ENCODE measurements at regions not wholly inside any gene's neighbourhood (a gene's known extent, or its start where the extent isn't known, plus 50 kb on each side); places are given as distances from the start of the nearest gene placed in this dataset.

- H3K27me3 ChIP-seq (ENCODE audit: control insufficient read depth, insufficient read depth, low read length): no peaks in the 10 kb centered on the region
- H3K4me3 ChIP-seq (ENCODE audit: insufficient read depth, low read depth, low read length): no peak overlapping the region
- H3K36me3 ChIP-seq (replicated peaks; ENCODE audit: control insufficient read depth, insufficient read depth, low read length): no peaks in the 10 kb centered on the region
- no peak for DNase-seq
These were observed 63.0 kb upstream of the TRPM1 start for GRCh38 chr15:31164573-31164912.

GRCh38 chr15:31169558-31169957 lies 68.0 kb upstream of the TRPM1 start:
- Histone ChIP-seq H3K36me3 (replicated peaks; ENCODE audit: control insufficient read depth, insufficient read depth, low read length) (no peaks in the 10 kb centered on the region), H3K4me3 (ENCODE audit: insufficient read depth, low read depth, low read length) (no peak overlapping the region), H3K27me3 (ENCODE audit: control insufficient read depth, insufficient read depth, low read length) (no peaks in the 10 kb centered on the region)
- peak; percentile 30 for DNase-seq

- H3K4me3 ChIP-seq (ENCODE audit: insufficient read depth, low read depth, low read length): no peak overlapping the region
- no peaks in the 10 kb centered on the region for H3K27me3 ChIP-seq (ENCODE audit: control insufficient read depth, insufficient read depth, low read length)
- no peak for DNase-seq
- H3K36me3 ChIP-seq (replicated peaks; ENCODE audit: control insufficient read depth, insufficient read depth, low read length): no peaks in the 10 kb centered on the region
These were observed 70.2 kb upstream of the TRPM1 start for GRCh38 chr15:31171731-31172130.

- H3K4me3 ChIP-seq (ENCODE audit: insufficient read depth, low read depth, low read length): no peak overlapping the region
- H3K27me3 ChIP-seq (ENCODE audit: control insufficient read depth, insufficient read depth, low read length): no peaks in the 10 kb centered on the region
- H3K36me3 ChIP-seq (replicated peaks; ENCODE audit: control insufficient read depth, insufficient read depth, low read length): no peaks in the 10 kb centered on the region
- DNase-seq: peak; percentile 24
These were observed 71.1 kb upstream of the TRPM1 start for GRCh38 chr15:31172606-31173005.

- Histone ChIP-seq H3K36me3 (replicated peaks; ENCODE audit: control insufficient read depth, insufficient read depth, low read length) (no peaks in the 10 kb centered on the region), H3K27me3 (ENCODE audit: control insufficient read depth, insufficient read depth, low read length) (no peaks in the 10 kb centered on the region), H3K4me3 (ENCODE audit: insufficient read depth, low read depth, low read length) (no peak overlapping the region)
- no peak for DNase-seq
These were observed 72.4 kb upstream of the TRPM1 start for GRCh38 chr15:31173790-31174450.

GRCh38 chr15:31175484-31175883 lies 74.0 kb upstream of the TRPM1 start:
- no peak overlapping the region for H3K4me3 ChIP-seq (ENCODE audit: insufficient read depth, low read depth, low read length)
- no peak for DNase-seq

GRCh38 chr15:31177951-31178350 lies 76.4 kb upstream of the TRPM1 start:
- no peaks in the 10 kb centered on the region for H3K27me3 ChIP-seq (ENCODE audit: control insufficient read depth, insufficient read depth, low read length)
- H3K4me3 ChIP-seq (ENCODE audit: insufficient read depth, low read depth, low read length): no peak overlapping the region
- no peak for DNase-seq
- H3K36me3 ChIP-seq (replicated peaks; ENCODE audit: control insufficient read depth, insufficient read depth, low read length): no peaks in the 10 kb centered on the region

More at GRCh38 chr15:31175484-31175883, 74.0 kb upstream of the TRPM1 start:
- no peaks in the 10 kb centered on the region for H3K36me3 ChIP-seq (replicated peaks; ENCODE audit: control insufficient read depth, insufficient read depth, low read length)
- no peaks in the 10 kb centered on the region for H3K27me3 ChIP-seq (ENCODE audit: control insufficient read depth, insufficient read depth, low read length)

GRCh38 chr15:31178705-31179104 lies 77.2 kb upstream of the TRPM1 start:
- Histone ChIP-seq H3K27me3 (ENCODE audit: control insufficient read depth, insufficient read depth, low read length) (no peaks in the 10 kb centered on the region), H3K4me3 (ENCODE audit: insufficient read depth, low read depth, low read length) (no peak overlapping the region), H3K36me3 (replicated peaks; ENCODE audit: control insufficient read depth, insufficient read depth, low read length) (no peaks in the 10 kb centered on the region)
- DNase-seq: no peak

GRCh38 chr15:31179693-31180092 lies 78.2 kb upstream of the TRPM1 start:
- no peaks in the 10 kb centered on the region for H3K27me3 ChIP-seq (ENCODE audit: control insufficient read depth, insufficient read depth, low read length)
- H3K4me3 ChIP-seq (ENCODE audit: insufficient read depth, low read depth, low read length): no peak overlapping the region
- DNase-seq: no peak
- H3K36me3 ChIP-seq (replicated peaks; ENCODE audit: control insufficient read depth, insufficient read depth, low read length): no peaks in the 10 kb centered on the region

- Histone ChIP-seq H3K36me3 (replicated peaks; ENCODE audit: control insufficient read depth, insufficient read depth, low read length) (no peaks in the 10 kb centered on the region), H3K4me3 (ENCODE audit: insufficient read depth, low read depth, low read length) (no peak overlapping the region), H3K27me3 (ENCODE audit: control insufficient read depth, insufficient read depth, low read length) (no peaks in the 10 kb centered on the region)
- DNase-seq: no peak
These were observed 91.8 kb upstream of the TRPM1 start for GRCh38 chr15:31193291-31193690.

- Histone ChIP-seq H3K36me3 (replicated peaks; ENCODE audit: control insufficient read depth, insufficient read depth, low read length) (no peaks in the 10 kb centered on the region), H3K27me3 (ENCODE audit: control insufficient read depth, insufficient read depth, low read length) (no peaks in the 10 kb centered on the region), H3K4me3 (ENCODE audit: insufficient read depth, low read depth, low read length) (no peak overlapping the region)
- DNase-seq: no peak
These were observed 94.3 kb upstream of the TRPM1 start for GRCh38 chr15:31195871-31196270.

GRCh38 chr15:31197497-31198414 lies 96.2 kb upstream of the TRPM1 start:
- H3K4me3 ChIP-seq (ENCODE audit: insufficient read depth, low read depth, low read length): no peak overlapping the region
- no peaks in the 10 kb centered on the region for H3K27me3 ChIP-seq (ENCODE audit: control insufficient read depth, insufficient read depth, low read length)
- DNase-seq: peak; percentile 79
- H3K36me3 ChIP-seq (replicated peaks; ENCODE audit: control insufficient read depth, insufficient read depth, low read length): no peaks in the 10 kb centered on the region

GRCh38 chr15:31200735-31201151 lies 99.2 kb upstream of the TRPM1 start:
- DNase-seq: peak; percentile 83
- H3K27me3 ChIP-seq (ENCODE audit: control insufficient read depth, insufficient read depth, low read length): no peaks in the 10 kb centered on the region
- H3K4me3 ChIP-seq (ENCODE audit: insufficient read depth, low read depth, low read length): no peak overlapping the region
- no peaks in the 10 kb centered on the region for H3K36me3 ChIP-seq (replicated peaks; ENCODE audit: control insufficient read depth, insufficient read depth, low read length)

- Histone ChIP-seq H3K36me3 (replicated peaks; ENCODE audit: control insufficient read depth, insufficient read depth, low read length) (no peaks in the 10 kb centered on the region), H3K27me3 (ENCODE audit: control insufficient read depth, insufficient read depth, low read length) (no peaks in the 10 kb centered on the region), H3K4me3 (ENCODE audit: insufficient read depth, low read depth, low read length) (no peak overlapping the region)
- no peak for DNase-seq
These were observed 101.4 kb upstream of the TRPM1 start for GRCh38 chr15:31202953-31203352.

- Histone ChIP-seq H3K4me3 (ENCODE audit: insufficient read depth, low read depth, low read length) (no peak overlapping the region), H3K36me3 (replicated peaks; ENCODE audit: control insufficient read depth, insufficient read depth, low read length) (no peaks in the 10 kb centered on the region), H3K27me3 (ENCODE audit: control insufficient read depth, insufficient read depth, low read length) (no peaks in the 10 kb centered on the region)
- no peak for DNase-seq
These were observed 102.5 kb upstream of the TRPM1 start for GRCh38 chr15:31203999-31204398.
